Left ventricle myocardium inferior (tissue), 1 donor: ENCODE measurements at regions not wholly inside any gene's neighbourhood (a gene's known extent, or its start where the extent isn't known, plus 50 kb on each side); places are given as distances from the start of the nearest gene placed in this dataset.

Source experiments
- DNase-seq: peaks from one replicate; pipeline ENCODE4 v3.0.0-alpha.2; 2020
- H3K27ac ChIP-seq: fragments of 200-600 bp; replicated peaks from 2 replicates; pipeline ENCODE4 v1.8.0; 2021
- H3K27me3 ChIP-seq: fragments of 200-600 bp; 2 replicates; pipeline ENCODE4 v1.8.0; 2021; ENCODE audit warnings: low read depth
- H3K36me3 ChIP-seq: fragments of 200-600 bp; 2 replicates; pipeline ENCODE4 v1.8.0; 2021
- H3K4me1 ChIP-seq: fragments of 200-600 bp; 2 replicates; pipeline ENCODE4 v1.8.0; 2021
- H3K4me3 ChIP-seq: fragments of 200-600 bp; 2 replicates; pipeline ENCODE4 v1.8.0; 2021; ENCODE audit warnings: mild to moderate bottlenecking, moderate library complexity
- H3K9me3 ChIP-seq: fragments of 200-600 bp; replicated peaks from 2 replicates; pipeline ENCODE4 v1.8.0; 2021
- CTCF ChIP-seq: fragments of 200-600 bp; IDR thresholded peaks from 2 replicates; pipeline ENCODE4 v1.8.0; 2021; ENCODE audit warnings: antibody characterized with exemption, mild to moderate bottlenecking, borderline replicate concordance
- intact Hi-C: fragments of 100-400 bp; cut with micrococcal nuclease; formaldehyde crosslinking; loops from one replicate; pipeline ENCODE4 v1.11.0; 2022
- donor health status: DM: no; HTN: yes; CAD: no; lungs with severe emphysema.

- no peak for TF ChIP-seq CTCF
- no peaks in the 10 kb centered on the region for H3K4me1 ChIP-seq
- no peak overlapping the region for H3K4me3 ChIP-seq
- peaks cover 11% of the 10 kb centered on the region for H3K27me3 ChIP-seq
- no peak for DNase-seq
- H3K27ac ChIP-seq, result no peak overlapping the region
- intact Hi-C loops, result no loop called here
- H3K9me3 ChIP-seq, result no peaks in the 10 kb centered on the region
- no peaks in the 10 kb centered on the region for H3K36me3 ChIP-seq
Measured at GRCh38 chr11:133669371-133670053, 137.2 kb upstream of the OPCML start.

- H3K4me3 ChIP-seq, result no peak overlapping the region
- no peak for TF ChIP-seq CTCF
- no peak for DNase-seq
- H3K4me1 ChIP-seq, result no peaks in the 10 kb centered on the region
- H3K27ac ChIP-seq, result no peak overlapping the region
- no peaks in the 10 kb centered on the region for H3K36me3 ChIP-seq
- intact Hi-C loops, result no loop called here
- H3K27me3 ChIP-seq, result peaks cover 23% of the 10 kb centered on the region
- no peaks in the 10 kb centered on the region for H3K9me3 ChIP-seq
Measured at GRCh38 chr11:133663135-133663985, 131.1 kb upstream of the OPCML start.

- H3K4me1 ChIP-seq, result no peaks in the 10 kb centered on the region
- no peak for DNase-seq
- H3K4me3 ChIP-seq, result no peak overlapping the region
- peaks cover 33% of the 10 kb centered on the region for H3K27me3 ChIP-seq
- H3K27ac ChIP-seq, result no peak overlapping the region
- TF ChIP-seq CTCF, result no peak
- no peaks in the 10 kb centered on the region for H3K36me3 ChIP-seq
- H3K9me3 ChIP-seq, result peaks cover 5% of the 10 kb centered on the region
- intact Hi-C loops, result no loop called here
Measured at GRCh38 chr11:133661846-133662245, 129.5 kb upstream of the OPCML start.

- intact Hi-C loops, result no loop called here
- Histone ChIP-seq H3K36me3 (no peaks in the 10 kb centered on the region), H3K4me1 (no peaks in the 10 kb centered on the region), H3K27me3 (peaks cover 50% of the 10 kb centered on the region), H3K4me3 (no peak overlapping the region), H3K27ac (no peak overlapping the region), H3K9me3 (peaks cover 9% of the 10 kb centered on the region)
- no peak for DNase-seq
- no peak for TF ChIP-seq CTCF
Measured at GRCh38 chr11:133660202-133660568, 127.9 kb upstream of the OPCML start.

- DNase-seq, result no peak
- H3K4me1 ChIP-seq, result no peaks in the 10 kb centered on the region
- H3K9me3 ChIP-seq, result peaks cover 9% of the 10 kb centered on the region
- no peak overlapping the region for H3K27ac ChIP-seq
- TF ChIP-seq CTCF, result no peak
- no peaks in the 10 kb centered on the region for H3K36me3 ChIP-seq
- H3K27me3 ChIP-seq, result peaks cover 55% of the 10 kb centered on the region
- intact Hi-C loops, result no loop called here
- no peak overlapping the region for H3K4me3 ChIP-seq
Measured at GRCh38 chr11:133659538-133660201, 127.4 kb upstream of the OPCML start.
